ENCODE measurements at regions not wholly inside any gene's neighbourhood (a gene's known extent, or its start where the extent isn't known, plus 50 kb on each side); places are given as distances from the start of the nearest gene placed in this dataset.

GRCh38 chr5:68618501-68618900, 402.9 kb downstream of the PIK3R1 start:
- no peak for DNase-seq

GRCh38 chr5:68627001-68627400, 411.4 kb downstream of the PIK3R1 start:
- no peak for DNase-seq

GRCh38 chr5:68628082-68628814, 412.7 kb downstream of the PIK3R1 start:
- DNase-seq: no peak

- no peak for DNase-seq
Measured at GRCh38 chr5:68630354-68630753, 414.8 kb downstream of the PIK3R1 start.

GRCh38 chr5:68631884-68632283, 416.3 kb downstream of the PIK3R1 start:
- no peak for DNase-seq

GRCh38 chr5:68641211-68641610, 425.7 kb downstream of the PIK3R1 start:
- DNase-seq: no peak

- no peak for DNase-seq
Measured at GRCh38 chr5:68643064-68643463, 427.5 kb downstream of the PIK3R1 start.

GRCh38 chr5:68644971-68645370, 429.4 kb downstream of the PIK3R1 start:
- DNase-seq: no peak

- DNase-seq: no peak
Measured at GRCh38 chr5:68646144-68646543, 430.6 kb downstream of the PIK3R1 start.

GRCh38 chr5:68647743-68648142, 432.2 kb downstream of the PIK3R1 start:
- DNase-seq: no peak

GRCh38 chr5:68648944-68649857, 433.6 kb downstream of the PIK3R1 start:
- no peak for DNase-seq

GRCh38 chr5:68652534-68652965, 437.0 kb downstream of the PIK3R1 start:
- DNase-seq: no peak

GRCh38 chr5:68653471-68653870, 437.9 kb downstream of the PIK3R1 start:
- no peak for DNase-seq

GRCh38 chr5:68657055-68657961, 436.5 kb upstream of the SLC30A5 start:
- DNase-seq: no peak

- no peak for DNase-seq
Measured at GRCh38 chr5:68658810-68659372, 434.9 kb upstream of the SLC30A5 start.

GRCh38 chr5:68659881-68660280, 433.9 kb upstream of the SLC30A5 start:
- no peak for DNase-seq

- DNase-seq: no peak
Measured at GRCh38 chr5:68661237-68661636, 432.6 kb upstream of the SLC30A5 start.

- no peak for DNase-seq
Measured at GRCh38 chr5:68662804-68663307, 431.0 kb upstream of the SLC30A5 start.

- DNase-seq: no peak
Measured at GRCh38 chr5:68669864-68670575, 423.8 kb upstream of the SLC30A5 start.

- DNase-seq: no peak
Measured at GRCh38 chr5:68673106-68673822, 420.6 kb upstream of the SLC30A5 start.

- DNase-seq: no peak
Measured at GRCh38 chr5:68673823-68674180, 420.0 kb upstream of the SLC30A5 start.
